Fibroblast of skin of back (primary cell): ENCODE measurements at regions not wholly inside any gene's neighbourhood (a gene's known extent, or its start where the extent isn't known, plus 50 kb on each side); places are given as distances from the start of the nearest gene placed in this dataset.

Experiments used
- DNase-seq: peaks from one replicate; pipeline ENCODE4 v3.0.0-alpha.2; 2013

GRCh38 chr18:38930881-38931753 is 1365.5 kb upstream of the CELF4 start:
- no peak for DNase-seq

- no peak for DNase-seq
Observed at GRCh38 chr18:38923540-38923939, 1357.9 kb upstream of the CELF4 start.

- DNase-seq = no peak
Observed at GRCh38 chr18:38923126-38923525, 1357.5 kb upstream of the CELF4 start.

- no peak for DNase-seq
Observed at GRCh38 chr18:38909972-38910371, 1344.4 kb upstream of the CELF4 start.

- no peak for DNase-seq
Observed at GRCh38 chr18:38902796-38903195, 1337.2 kb upstream of the CELF4 start.

GRCh38 chr18:38900445-38900844 is 1334.8 kb upstream of the CELF4 start:
- DNase-seq = no peak

GRCh38 chr18:38900031-38900430 is 1334.4 kb upstream of the CELF4 start:
- no peak for DNase-seq

GRCh38 chr18:38899252-38899651 is 1333.7 kb upstream of the CELF4 start:
- no peak for DNase-seq

- no peak for DNase-seq
Observed at GRCh38 chr18:38898167-38898566, 1332.6 kb upstream of the CELF4 start.

- DNase-seq = no peak
Observed at GRCh38 chr18:38895560-38895959, 1330.0 kb upstream of the CELF4 start.

GRCh38 chr18:38887671-38888020 is 1322.0 kb upstream of the CELF4 start:
- DNase-seq = no peak

GRCh38 chr18:38886861-38887670 is 1321.5 kb upstream of the CELF4 start:
- DNase-seq = no peak

- DNase-seq = no peak
Observed at GRCh38 chr18:38886235-38886634, 1320.6 kb upstream of the CELF4 start.

GRCh38 chr18:38884050-38884449 is 1318.5 kb upstream of the CELF4 start:
- DNase-seq = no peak

GRCh38 chr18:38883111-38883510 is 1317.5 kb upstream of the CELF4 start:
- DNase-seq = no peak

GRCh38 chr18:38879871-38880270 is 1314.3 kb upstream of the CELF4 start:
- DNase-seq = no peak

- DNase-seq = no peak
Observed at GRCh38 chr18:38872342-38872741, 1306.7 kb upstream of the CELF4 start.

GRCh38 chr18:38868757-38869156 is 1303.2 kb upstream of the CELF4 start:
- no peak for DNase-seq

- no peak for DNase-seq
Observed at GRCh38 chr18:38867680-38868079, 1302.1 kb upstream of the CELF4 start.

GRCh38 chr18:38851526-38851925 is 1285.9 kb upstream of the CELF4 start:
- no peak for DNase-seq

- no peak for DNase-seq
Observed at GRCh38 chr18:38847326-38847725, 1281.7 kb upstream of the CELF4 start.

GRCh38 chr18:38843291-38843690 is 1277.7 kb upstream of the CELF4 start:
- no peak for DNase-seq

- no peak for DNase-seq
Observed at GRCh38 chr18:38826247-38826646, 1260.6 kb upstream of the CELF4 start.

GRCh38 chr18:38811209-38811608 is 1245.6 kb upstream of the CELF4 start:
- DNase-seq = no peak
